ENCODE measurements at regions not wholly inside any gene's neighbourhood (a gene's known extent, or its start where the extent isn't known, plus 50 kb on each side); places are given as distances from the start of the nearest gene placed in this dataset.

- Histone ChIP-seq H3K36me3 (ENCODE audit: control insufficient read depth, insufficient read depth, low read length) (no peaks in the 10 kb centered on the region), H3K27me3 (ENCODE audit: control insufficient read depth, insufficient read depth, low read length) (no peaks in the 10 kb centered on the region), H3K4me3 (ENCODE audit: low read depth, low read length) (no peak overlapping the region)
- DNase-seq (ENCODE audit: low read depth): no peak
- no peak for TF ChIP-seq CTCF (IDR thresholded peaks at IDR 0.05; ENCODE audit: insufficient read depth, low read length, poor library complexity, severe bottlenecking)
These were observed 326.3 kb downstream of the MAF start for GRCh38 chr16:79274264-79274663.

- TF ChIP-seq CTCF (IDR thresholded peaks at IDR 0.05; ENCODE audit: insufficient read depth, low read length, poor library complexity, severe bottlenecking): no peak
- no peaks in the 10 kb centered on the region for H3K27me3 ChIP-seq (ENCODE audit: control insufficient read depth, insufficient read depth, low read length)
- no peak for DNase-seq (ENCODE audit: low read depth)
- H3K36me3 ChIP-seq (ENCODE audit: control insufficient read depth, insufficient read depth, low read length): no peaks in the 10 kb centered on the region
- no peak overlapping the region for H3K4me3 ChIP-seq (ENCODE audit: low read depth, low read length)
These were observed 328.4 kb downstream of the MAF start for GRCh38 chr16:79272141-79272577.

- Histone ChIP-seq H3K4me3 (ENCODE audit: low read depth, low read length) (no peak overlapping the region), H3K27me3 (ENCODE audit: control insufficient read depth, insufficient read depth, low read length) (no peaks in the 10 kb centered on the region), H3K36me3 (ENCODE audit: control insufficient read depth, insufficient read depth, low read length) (no peaks in the 10 kb centered on the region)
- TF ChIP-seq CTCF (IDR thresholded peaks at IDR 0.05; ENCODE audit: insufficient read depth, low read length, poor library complexity, severe bottlenecking): no peak
- DNase-seq (ENCODE audit: low read depth): no peak
These were observed 329.0 kb downstream of the MAF start for GRCh38 chr16:79271583-79271982.

- Histone ChIP-seq H3K4me3 (ENCODE audit: low read depth, low read length) (no peak overlapping the region), H3K27me3 (ENCODE audit: control insufficient read depth, insufficient read depth, low read length) (no peaks in the 10 kb centered on the region), H3K36me3 (ENCODE audit: control insufficient read depth, insufficient read depth, low read length) (no peaks in the 10 kb centered on the region)
- TF ChIP-seq CTCF (IDR thresholded peaks at IDR 0.05; ENCODE audit: insufficient read depth, low read length, poor library complexity, severe bottlenecking): no peak
- no peak for DNase-seq (ENCODE audit: low read depth)
These were observed 330.5 kb downstream of the MAF start for GRCh38 chr16:79270011-79270410.

- no peak for TF ChIP-seq CTCF (IDR thresholded peaks at IDR 0.05; ENCODE audit: insufficient read depth, low read length, poor library complexity, severe bottlenecking)
- Histone ChIP-seq H3K36me3 (ENCODE audit: control insufficient read depth, insufficient read depth, low read length) (no peaks in the 10 kb centered on the region), H3K4me3 (ENCODE audit: low read depth, low read length) (no peak overlapping the region), H3K27me3 (ENCODE audit: control insufficient read depth, insufficient read depth, low read length) (no peaks in the 10 kb centered on the region)
- no peak for DNase-seq (ENCODE audit: low read depth)
These were observed 331.2 kb downstream of the MAF start for GRCh38 chr16:79269211-79269863.

GRCh38 chr16:79267781-79268180, 332.8 kb downstream of the MAF start:
- no peak overlapping the region for H3K4me3 ChIP-seq (ENCODE audit: low read depth, low read length)
- no peak for DNase-seq (ENCODE audit: low read depth)
- TF ChIP-seq CTCF (IDR thresholded peaks at IDR 0.05; ENCODE audit: insufficient read depth, low read length, poor library complexity, severe bottlenecking): no peak
- no peaks in the 10 kb centered on the region for H3K36me3 ChIP-seq (ENCODE audit: control insufficient read depth, insufficient read depth, low read length)
- H3K27me3 ChIP-seq (ENCODE audit: control insufficient read depth, insufficient read depth, low read length): no peaks in the 10 kb centered on the region
